Uterus (tissue), 3 donors: ENCODE measurements at regions not wholly inside any gene's neighbourhood (a gene's known extent, or its start where the extent isn't known, plus 50 kb on each side); places are given as distances from the start of the nearest gene placed in this dataset.

Source experiments
- DNase-seq, 2 donors: peaks; one replicate each; pipeline ENCODE4 v3.0.0-alpha.2; 2019 to 2020
- H3K27ac ChIP-seq, 2 donors: fragments of 200-600 bp; sonication (generic); 1 replicate in 1 of 2; 2 replicates in 1 of 2; pipeline ENCODE4 v1.5.1; 2016 to 2018
- H3K27me3 ChIP-seq, 2 donors: fragments of 200-600 bp; sonication (generic); one replicate each; pipeline ENCODE4 v1.5.1; 2018 to 2019; ENCODE audit warnings: control low read depth in 1 of 2
- H3K36me3 ChIP-seq, 2 donors: fragments of 200-600 bp; sonication (generic); one replicate each; pipeline ENCODE4 v1.5.1; 2019; ENCODE audit warnings: control low read depth in 1 of 2
- H3K4me1 ChIP-seq, 2 donors: fragments of 200-600 bp; sonication (generic); one replicate each; pipeline ENCODE4 v1.5.1; 2018 to 2019; ENCODE audit warnings: control low read depth in 1 of 2
- H3K4me3 ChIP-seq, 2 donors: fragments of 200-600 bp; sonication (generic); 1 replicate in 1 of 2; 2 replicates in 1 of 2; pipeline ENCODE4 v1.5.1; 2018 to 2019; ENCODE audit warnings: mild to moderate bottlenecking in 1 of 2
- H3K9me3 ChIP-seq, 2 donors: fragments of 200-600 bp; sonication (generic); one replicate each; pipeline ENCODE4 v1.5.1; 2019; ENCODE audit warnings: control low read depth in 1 of 2
- CTCF ChIP-seq, 4 experiments: fragments of 200-600 bp in 2 of 4; fragments of 450-650 bp in 2 of 4; sonication (generic) in 2 of 4; IDR thresholded peaks; one replicate each; pipeline ENCODE4 v1.5.1; 2016 to 2019; ENCODE audit warnings: antibody characterized with exemption in 4 of 4, mild to moderate bottlenecking in 2 of 4, moderate library complexity in 1 of 4
- POLR2A ChIP-seq, 2 donors: fragments of 450-650 bp; IDR thresholded peaks; one replicate each; pipeline ENCODE4 v1.6.1; 2016; ENCODE audit warnings: antibody characterized with exemption in 2 of 2, mild to moderate bottlenecking in 1 of 2, moderate library complexity in 1 of 2
- intact Hi-C: fragments of 100-400 bp; cut with DNase I; formaldehyde crosslinking; loops from one replicate; pipeline ENCODE4 v1.15.1; 2023; ENCODE audit warnings: low total_unique reads
- donor health status: DM: yes; HTN: yes; CAD: no.

- no peaks in the 10 kb centered on the region for H3K4me1 ChIP-seq
- no peaks in the 10 kb centered on the region for H3K9me3 ChIP-seq
- no peaks in the 10 kb centered on the region for H3K36me3 ChIP-seq
- no peak overlapping the region for H3K27ac ChIP-seq
- TF ChIP-seq POLR2A (IDR thresholded peaks at IDR 0.05), result no peak
- TF ChIP-seq CTCF (IDR thresholded peaks at IDR 0.05), result no peak
- no peak for DNase-seq
- intact Hi-C loops, result no loop called here
- H3K4me3 ChIP-seq, result no peak overlapping the region
- H3K27me3 ChIP-seq, result no peaks in the 10 kb centered on the region
Observed at GRCh38 chr10:36336315-36336714, 694.2 kb upstream of the FZD8 start.

GRCh38 chr10:36333446-36333845 is 691.4 kb upstream of the FZD8 start:
- TF ChIP-seq POLR2A (IDR thresholded peaks at IDR 0.05) (no peak), CTCF (IDR thresholded peaks at IDR 0.05) (no peak)
- intact Hi-C loops, result no loop called here
- Histone ChIP-seq H3K27ac (no peak overlapping the region), H3K4me3 (no peak overlapping the region), H3K4me1 (no peaks in the 10 kb centered on the region), H3K27me3 (no peaks in the 10 kb centered on the region), H3K9me3 (no peaks in the 10 kb centered on the region), H3K36me3 (no peaks in the 10 kb centered on the region)
- DNase-seq, result no peak

- DNase-seq, result no peak
- no peak overlapping the region for H3K4me3 ChIP-seq
Observed at GRCh38 chr10:36332926-36333325, 690.8 kb upstream of the FZD8 start.

GRCh38 chr10:36331121-36331520 is 689.0 kb upstream of the FZD8 start:
- intact Hi-C loops, result no loop called here
- Histone ChIP-seq H3K27me3 (no peaks in the 10 kb centered on the region), H3K36me3 (no peaks in the 10 kb centered on the region), H3K4me3 (no peak overlapping the region), H3K9me3 (no peaks in the 10 kb centered on the region), H3K4me1 (no peaks in the 10 kb centered on the region), H3K27ac (no peak overlapping the region)
- no peak for DNase-seq
- TF ChIP-seq CTCF (IDR thresholded peaks at IDR 0.05) (no peak), POLR2A (IDR thresholded peaks at IDR 0.05) (no peak)

More at GRCh38 chr10:36332926-36333325, 690.8 kb upstream of the FZD8 start:
- H3K36me3 ChIP-seq, result no peaks in the 10 kb centered on the region
- H3K9me3 ChIP-seq, result no peaks in the 10 kb centered on the region
- H3K4me1 ChIP-seq, result no peaks in the 10 kb centered on the region
- no peaks in the 10 kb centered on the region for H3K27me3 ChIP-seq
- no peak overlapping the region for H3K27ac ChIP-seq
- TF ChIP-seq POLR2A (IDR thresholded peaks at IDR 0.05), result no peak
- intact Hi-C loops, result no loop called here

- DNase-seq, result no peak
Observed at GRCh38 chr10:36325815-36326214, 683.7 kb upstream of the FZD8 start.

More at GRCh38 chr10:36325815-36326214, 683.7 kb upstream of the FZD8 start:
- Histone ChIP-seq H3K36me3 (no peaks in the 10 kb centered on the region), H3K27me3 (no peaks in the 10 kb centered on the region), H3K4me1 (no peaks in the 10 kb centered on the region), H3K27ac (no peak overlapping the region), H3K4me3 (no peak overlapping the region), H3K9me3 (no peaks in the 10 kb centered on the region)
- TF ChIP-seq CTCF (IDR thresholded peaks at IDR 0.05) (no peak), POLR2A (IDR thresholded peaks at IDR 0.05) (no peak)
- intact Hi-C loops, result no loop called here
